AG10803 (cell line): ENCODE measurements at regions not wholly inside any gene's neighbourhood (a gene's known extent, or its start where the extent isn't known, plus 50 kb on each side); places are given as distances from the start of the nearest gene placed in this dataset.
"Not testable (repeated sequence)": the region's sequence is repeated elsewhere in the genome, so short reads cannot be mapped to it uniquely, and the experiment has no call there.

Experiments
- DNase-seq: peaks from one replicate; pipeline ENCODE4 v3.0.0; 2010; ENCODE audit warnings: low read depth
- H3K4me3 ChIP-seq: 2 replicates; pipeline ENCODE4 v1.5.1; 2011; ENCODE audit warnings: mild to moderate bottlenecking, low read length, control low read depth
- CTCF ChIP-seq: conservative IDR thresholded peaks from 2 replicates; pipeline ENCODE4 v1.5.1; 2011; ENCODE audit warnings: mild to moderate bottlenecking, low read length, control low read depth, inconsistent platforms

GRCh38 chr17:33561569-33562334, 268.7 kb upstream of the ASIC2 start:
- no peak for TF ChIP-seq CTCF
- H3K4me3 ChIP-seq, result no peak overlapping the region
- no peak for DNase-seq

GRCh38 chr17:33562792-33563191, 269.7 kb upstream of the ASIC2 start:
- TF ChIP-seq CTCF, result no peak
- peak; percentile 1 for DNase-seq
- H3K4me3 ChIP-seq, result no peak overlapping the region

GRCh38 chr17:33564146-33564545, 271.1 kb upstream of the ASIC2 start:
- TF ChIP-seq CTCF, result no peak
- no peak for DNase-seq
- no peak overlapping the region for H3K4me3 ChIP-seq

- no peak for TF ChIP-seq CTCF
- DNase-seq, result no peak
- no peak overlapping the region for H3K4me3 ChIP-seq
Measured at GRCh38 chr17:33567223-33567622, 274.1 kb upstream of the ASIC2 start.

GRCh38 chr17:33572615-33573014, 279.5 kb upstream of the ASIC2 start:
- DNase-seq, result no peak
- H3K4me3 ChIP-seq, result no peak overlapping the region
- no peak for TF ChIP-seq CTCF

- TF ChIP-seq CTCF, result no peak
- DNase-seq, result no peak
- H3K4me3 ChIP-seq, result no peak overlapping the region
Measured at GRCh38 chr17:33574942-33575445, 281.9 kb upstream of the ASIC2 start.

GRCh38 chr17:33579740-33580139, 286.6 kb upstream of the ASIC2 start:
- not testable (repeated sequence) for H3K4me3 ChIP-seq, DNase-seq
